K562 (cell line): ENCODE measurements at regions not wholly inside any gene's neighbourhood (a gene's known extent, or its start where the extent isn't known, plus 50 kb on each side); places are given as distances from the start of the nearest gene placed in this dataset.

Experiments
- ATAC-seq: fragments of 200-7000 bp; cut with Tn5 transposase; 3 replicates; pipeline ENCODE4 v1.9.1; 2020; ENCODE audit warnings: moderate library complexity
- BruUV-seq: library from RNA; stranded (reverse); fragments of 400-500 nt; replicated peaks from 2 replicates; lab custom pipeline; 2021; lab: Mats Ljungman, UMichigan
- CTCF ChIA-PET: fragments of 300-600 bp; formaldehyde crosslinking; extraction: SDS; loops from one replicate; lab custom pipeline; 2021; ENCODE audit warnings: low intra/inter-chr PET ratio; lab: Yijun Ruan, JAX
- POLR2A ChIA-PET: fragments of 300-600, 350-650 bp; sonication (Branson Sonifier 250); formaldehyde crosslinking; extraction: SDS; loops from one replicate; lab custom pipeline; 2021; ENCODE audit warnings: antibody characterized with exemption, inconsistent platforms; lab: Yijun Ruan, JAX
- DNase-seq, 4 experiments: peaks; one replicate each; pipeline versions ENCODE4 v3.0.0 to v3.0.0-alpha.2; 2011 to 2018; ENCODE audit warnings: low spot score in 3 of 4, mixed read lengths in 3 of 4; ENCODE audit errors: extremely low read depth in 1 of 4
- FAIRE-seq: peaks from 2 replicates; lab custom pipeline; 2011; peaks lifted over from hg19 to GRCh38; lab: Jason Lieb, UNC
- H2AFZ ChIP-seq: 2 replicates; pipeline ENCODE4 v1.6.0; 2011; ENCODE audit warnings: low read depth, low read length, control low read depth, inconsistent platforms
- H3K27ac ChIP-seq: fragments of 200-600 bp; 3 replicates; pipeline ENCODE4 v1.8.0; 2011; ENCODE audit warnings: low read depth, mild to moderate bottlenecking, control low read depth, inconsistent platforms, low read length, moderate library complexity, mixed read lengths; ENCODE audit errors: extremely low read depth
- H3K27me3 ChIP-seq, 2 experiments: fragments of 300-600 bp in 1 of 2; 2 replicates in 1 of 2; 3 replicates in 1 of 2; pipeline versions ENCODE4 v1.6.0 to v1.8.0; 2011; ENCODE audit warnings: inconsistent platforms in 2 of 2, low read length in 2 of 2, mild to moderate bottlenecking in 1 of 2, mixed read lengths in 1 of 2, moderate library complexity in 1 of 2; ENCODE audit not compliant: control insufficient read depth in 2 of 2, insufficient read depth in 2 of 2
- H3K36me3 ChIP-seq: fragments of 300-600 bp; 3 replicates; pipeline ENCODE4 v1.8.0; 2011; ENCODE audit warnings: mild to moderate bottlenecking, low read length, inconsistent platforms; ENCODE audit not compliant: control insufficient read depth, insufficient read depth
- H3K4me1 ChIP-seq, 2 experiments: fragments of 200-600 bp in 1 of 2; replicated peaks in 1 of 2; 2 replicates in 1 of 2; 3 replicates in 1 of 2; pipeline versions ENCODE4 v1.5.1 to v1.8.0; 2011; ENCODE audit warnings: inconsistent platforms in 2 of 2, low read length in 2 of 2, mild to moderate bottlenecking in 1 of 2, mixed read lengths in 1 of 2, moderate library complexity in 1 of 2; ENCODE audit not compliant: control insufficient read depth in 2 of 2, insufficient read depth in 2 of 2
- H3K4me2 ChIP-seq: 2 replicates; pipeline ENCODE4 v1.6.1; 2011; ENCODE audit warnings: low read length, control low read depth, inconsistent platforms, mixed read lengths; ENCODE audit not compliant: insufficient read depth
- H3K4me3 ChIP-seq: fragments of 200-600 bp; sonication (generic), shearing (Covaris generic); 2 replicates; pipeline ENCODE4 v1.5.1; 2016; ENCODE audit warnings: control low read depth, inconsistent platforms
- H3K79me2 ChIP-seq: fragments of 200-600 bp; 3 replicates; pipeline ENCODE4 v1.8.0; 2011; ENCODE audit warnings: low read length, inconsistent platforms; ENCODE audit not compliant: control insufficient read depth, insufficient read depth
- H3K9ac ChIP-seq, 2 experiments: 2 replicates each; pipeline versions ENCODE4 v1.6.0 to v1.6.1; 2011; ENCODE audit warnings: low read depth in 2 of 2, low read length in 2 of 2, control low read depth in 1 of 2, inconsistent platforms in 1 of 2, mild to moderate bottlenecking in 1 of 2, mixed read lengths in 1 of 2; ENCODE audit not compliant: insufficient read depth in 1 of 2
- H3K9me1 ChIP-seq: one replicate; pipeline ENCODE4 v1.6.0; 2011; ENCODE audit warnings: inconsistent platforms, mild to moderate bottlenecking, low read length, moderate library complexity; ENCODE audit not compliant: control insufficient read depth, insufficient read depth
- H3K9me3 ChIP-seq: replicated peaks from 2 replicates; pipeline ENCODE4 v1.5.1; 2011; ENCODE audit warnings: low read depth, low read length, inconsistent platforms; ENCODE audit not compliant: control insufficient read depth, insufficient read depth
- H4K20me1 ChIP-seq: replicated peaks from 2 replicates; pipeline ENCODE4 v1.6.1; 2011; ENCODE audit warnings: low read length, inconsistent platforms, mixed read lengths; ENCODE audit not compliant: control insufficient read depth, insufficient read depth
- BDP1 ChIP-seq: IDR thresholded peaks from 3 replicates; pipeline ENCODE4 v1.6.1; 2011; ENCODE audit not compliant: insufficient read length, insufficient read depth
- BRF1 ChIP-seq: IDR thresholded peaks from 3 replicates; pipeline ENCODE4 v1.6.1; 2011; ENCODE audit warnings: borderline replicate concordance, mild to moderate bottlenecking; ENCODE audit not compliant: insufficient read length; ENCODE audit errors: extremely low read depth
- CBX5 ChIP-seq: IDR thresholded peaks from 2 replicates; pipeline ENCODE4 v1.6.1; 2014; ENCODE audit warnings: low read depth, borderline replicate concordance
- E2F3 ChIP-seq: fragments of 250-450 bp; sonication (Bioruptor Pico); IDR thresholded peaks from 2 replicates; pipeline ENCODE4 v1.4.0; 2020; ENCODE audit warnings: mild to moderate bottlenecking
- HDAC6 ChIP-seq: IDR thresholded peaks from 2 replicates; pipeline ENCODE4 v1.6.1; 2012; ENCODE audit warnings: low read depth, mild to moderate bottlenecking, control low read depth, inconsistent platforms, low read length, moderate library complexity
- MCM5 ChIP-seq: fragments of 450-650 bp; IDR thresholded peaks from 2 replicates; pipeline ENCODE4 v1.6.1; 2016; ENCODE audit warnings: low read depth
- SIN3B ChIP-seq: fragments of 450-650 bp; IDR thresholded peaks from 2 replicates; pipeline ENCODE4 v1.6.1; 2017; ENCODE audit warnings: low read depth, mild to moderate bottlenecking, moderate library complexity
- YY1 ChIP-seq, 3 experiments: IDR thresholded peaks; 2 replicates each; pipeline ENCODE4 v1.6.1; 2011; ENCODE audit warnings: low read length in 2 of 3, mild to moderate bottlenecking in 2 of 3, moderate library complexity in 2 of 3, borderline replicate concordance in 1 of 3, control low read depth in 1 of 3, low read depth in 1 of 3; ENCODE audit not compliant: insufficient read depth in 3 of 3, insufficient replicate concordance in 2 of 3, control insufficient read depth in 1 of 3, insufficient read length in 1 of 3; ENCODE audit errors: extremely low read depth in 1 of 3
- ZC3H11A ChIP-seq: IDR thresholded peaks from 2 replicates; pipeline ENCODE4 v1.6.1; 2012; ENCODE audit warnings: low read depth, low read length, improper control_type of control experiment
- ZFX ChIP-seq: sonication (generic); formaldehyde crosslinking; IDR thresholded peaks from 2 replicates; pipeline ENCODE4 v1.8.0; 2022; ENCODE audit warnings: mild to moderate bottlenecking, missing genetic modification reagents, moderate library complexity
- ZNF696 ChIP-seq: fragments of 250-450 bp; sonication (Bioruptor Pico); conservative IDR thresholded peaks from 2 replicates; pipeline ENCODE4 v1.4.0; 2020; ENCODE audit warnings: mild to moderate bottlenecking, moderate library complexity
- ZNF75A ChIP-seq: fragments of 450-650 bp; formaldehyde crosslinking; IDR thresholded peaks from 2 replicates; pipeline ENCODE4 v1.4.0; 2020; ENCODE audit warnings: mild to moderate bottlenecking
- WGBS: fragments of 100-300 bp; shearing (Covaris generic); methylation state at CpG from one replicate; pipeline ENCODE4 v1.1.6; 2016; ENCODE audit warnings: low coverage, mixed read lengths; ENCODE audit not compliant: insufficient coverage; ENCODE audit errors: missing lambda C conversion rate; 5-methylcytosine and 5-hydroxymethylcytosine counted together
- in situ Hi-C: fragments of 300-500 bp; cut with MboI; formaldehyde crosslinking; loops from 4 replicates; pipeline ENCODE4 v1.15.0; 2018; ENCODE audit warnings: inconsistent platforms, mixed read lengths
- intact Hi-C: fragments of 100-400 bp; cut with micrococcal nuclease; formaldehyde crosslinking; loops from 2 replicates; pipeline ENCODE4 v1.14.2; 2022
- TF ChIP-seq, protein P1 (sequence below): IDR thresholded peaks from 2 replicates; pipeline ENCODE4 v1.6.1; 2016; ENCODE audit warnings: missing genetic modification characterization, missing compliant biosample characterization
- TF ChIP-seq, protein P2 (sequence below): sonication (generic); formaldehyde crosslinking; IDR thresholded peaks from 2 replicates; pipeline ENCODE4 v1.8.1; 2023; ENCODE audit warnings: mild to moderate bottlenecking, missing genetic modification reagents
- TF ChIP-seq, protein P3 (sequence below): sonication (generic); formaldehyde crosslinking; IDR thresholded peaks from 2 replicates; pipeline ENCODE4 v1.8.0; 2022; ENCODE audit warnings: mild to moderate bottlenecking, missing genetic modification reagents
- TF ChIP-seq, protein P4 (sequence below): fragments of 450-650 bp; conservative IDR thresholded peaks from 2 replicates; pipeline ENCODE4 v1.6.1; 2016; ENCODE audit warnings: missing genetic modification characterization, low read depth, mild to moderate bottlenecking, control low read depth, missing compliant biosample characterization

DNA sequence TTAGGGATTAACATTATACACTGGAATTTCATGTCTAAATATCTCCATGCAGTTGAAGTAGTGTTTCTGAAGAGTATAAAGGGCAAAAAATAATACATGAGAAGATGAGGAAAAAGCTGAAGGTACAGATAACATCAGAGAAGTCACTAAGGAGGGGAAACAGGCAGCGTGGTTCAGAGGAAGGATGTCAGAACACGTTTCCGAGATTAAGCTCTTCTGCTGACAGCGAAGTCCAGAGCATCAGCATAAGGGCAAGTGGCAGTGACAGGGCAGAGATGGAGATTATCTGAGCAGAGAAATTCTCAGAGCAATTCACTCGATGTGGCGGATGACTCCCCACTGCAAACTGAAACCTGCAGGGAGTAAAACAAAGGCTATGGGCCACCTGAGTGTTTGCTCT, 443.2 kb upstream of the FRG1 start (continued):
- no peak for TF ChIP-seq ZNF75A (CRISPR knock-in tag)
- TF ChIP-seq MCM5, result no peak

DNA sequence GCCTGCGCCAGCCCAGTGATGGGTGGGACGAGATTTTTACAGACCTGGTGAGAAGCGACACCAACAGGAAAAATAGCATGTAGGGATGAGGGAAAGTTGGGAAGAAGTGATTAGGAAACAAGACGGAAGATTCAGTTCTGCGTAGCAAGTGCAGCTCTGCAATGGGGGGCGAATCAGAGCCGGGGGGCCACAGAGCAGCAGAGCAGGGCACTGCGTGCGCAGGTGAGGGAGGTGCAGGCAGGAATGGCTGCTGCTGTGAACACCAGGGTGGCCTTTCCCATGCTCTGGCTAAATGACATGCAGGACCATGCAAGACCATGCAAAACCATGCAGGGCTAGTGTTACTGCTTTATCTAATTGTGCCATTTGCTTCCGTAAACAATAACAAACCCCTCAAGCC, 442.7 kb upstream of the FRG1 start:
- no peak for DNase-seq
- Histone ChIP-seq H3K79me2 (no peaks in the 10 kb centered on the region), H3K9ac (no peak overlapping the region), H3K4me3 (no peak overlapping the region), H3K4me1 (no peaks in the 10 kb centered on the region), H3K27ac (no peak overlapping the region), H3K9me3 (peaks cover 3% of the 10 kb centered on the region; the same call in 1 of the 2 replicates), H3K36me3 (no peaks in the 10 kb centered on the region), H3K4me2 (no peak overlapping the region), H3K9me1 (no peaks in the 10 kb centered on the region), H4K20me1 (no peaks in the 10 kb centered on the region), H3K27me3 (no peaks in the 10 kb centered on the region), H2AFZ (no peak overlapping the region)
- intact Hi-C loops (no loop called here), in situ Hi-C loops (no loop called here)
- POLR2A ChIA-PET, result no interaction called here
- CTCF ChIA-PET, result no interaction called here
- ATAC-seq, result no peak
- BruUV-seq, result no TSS peak
- under 1% methylated on average over 10 of the region's 10 CpGs for WGBS
- FAIRE-seq, result no peak
- no peak for TF ChIP-seq SIN3B
- no peak for TF ChIP-seq BDP1
- TF ChIP-seq ZNF696, result no peak
- TF ChIP-seq ZFX, result no peak
- TF ChIP-seq BRF1, result no peak
- TF ChIP-seq, protein P1, sequence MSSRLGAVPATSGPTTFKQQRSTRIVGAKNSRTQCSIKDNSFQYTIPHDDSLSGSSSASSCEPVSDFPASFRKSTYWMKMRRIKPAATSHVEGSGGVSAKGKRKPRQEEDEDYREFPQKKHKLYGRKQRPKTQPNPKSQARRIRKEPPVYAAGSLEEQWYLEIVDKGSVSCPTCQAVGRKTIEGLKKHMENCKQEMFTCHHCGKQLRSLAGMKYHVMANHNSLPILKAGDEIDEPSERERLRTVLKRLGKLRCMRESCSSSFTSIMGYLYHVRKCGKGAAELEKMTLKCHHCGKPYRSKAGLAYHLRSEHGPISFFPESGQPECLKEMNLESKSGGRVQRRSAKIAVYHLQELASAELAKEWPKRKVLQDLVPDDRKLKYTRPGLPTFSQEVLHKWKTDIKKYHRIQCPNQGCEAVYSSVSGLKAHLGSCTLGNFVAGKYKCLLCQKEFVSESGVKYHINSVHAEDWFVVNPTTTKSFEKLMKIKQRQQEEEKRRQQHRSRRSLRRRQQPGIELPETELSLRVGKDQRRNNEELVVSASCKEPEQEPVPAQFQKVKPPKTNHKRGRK (tag), result no peak
- TF ChIP-seq, protein P2, sequence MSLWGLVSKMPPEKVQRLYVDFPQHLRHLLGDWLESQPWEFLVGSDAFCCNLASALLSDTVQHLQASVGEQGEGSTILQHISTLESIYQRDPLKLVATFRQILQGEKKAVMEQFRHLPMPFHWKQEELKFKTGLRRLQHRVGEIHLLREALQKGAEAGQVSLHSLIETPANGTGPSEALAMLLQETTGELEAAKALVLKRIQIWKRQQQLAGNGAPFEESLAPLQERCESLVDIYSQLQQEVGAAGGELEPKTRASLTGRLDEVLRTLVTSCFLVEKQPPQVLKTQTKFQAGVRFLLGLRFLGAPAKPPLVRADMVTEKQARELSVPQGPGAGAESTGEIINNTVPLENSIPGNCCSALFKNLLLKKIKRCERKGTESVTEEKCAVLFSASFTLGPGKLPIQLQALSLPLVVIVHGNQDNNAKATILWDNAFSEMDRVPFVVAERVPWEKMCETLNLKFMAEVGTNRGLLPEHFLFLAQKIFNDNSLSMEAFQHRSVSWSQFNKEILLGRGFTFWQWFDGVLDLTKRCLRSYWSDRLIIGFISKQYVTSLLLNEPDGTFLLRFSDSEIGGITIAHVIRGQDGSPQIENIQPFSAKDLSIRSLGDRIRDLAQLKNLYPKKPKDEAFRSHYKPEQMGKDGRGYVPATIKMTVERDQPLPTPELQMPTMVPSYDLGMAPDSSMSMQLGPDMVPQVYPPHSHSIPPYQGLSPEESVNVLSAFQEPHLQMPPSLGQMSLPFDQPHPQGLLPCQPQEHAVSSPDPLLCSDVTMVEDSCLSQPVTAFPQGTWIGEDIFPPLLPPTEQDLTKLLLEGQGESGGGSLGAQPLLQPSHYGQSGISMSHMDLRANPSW (CRISPR knock-in tag), result no peak
- no peak for TF ChIP-seq E2F3 (CRISPR knock-in tag)
- TF ChIP-seq, protein P3, sequence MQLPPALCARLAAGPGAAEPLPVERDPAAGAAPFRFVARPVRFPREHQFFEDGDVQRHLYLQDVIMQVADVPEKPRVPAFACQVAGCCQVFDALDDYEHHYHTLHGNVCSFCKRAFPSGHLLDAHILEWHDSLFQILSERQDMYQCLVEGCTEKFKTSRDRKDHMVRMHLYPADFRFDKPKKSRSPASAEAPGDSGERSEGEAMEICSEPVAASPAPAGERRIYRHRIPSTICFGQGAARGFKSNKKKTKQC (CRISPR knock-in tag), result no peak
- TF ChIP-seq, protein P4, sequence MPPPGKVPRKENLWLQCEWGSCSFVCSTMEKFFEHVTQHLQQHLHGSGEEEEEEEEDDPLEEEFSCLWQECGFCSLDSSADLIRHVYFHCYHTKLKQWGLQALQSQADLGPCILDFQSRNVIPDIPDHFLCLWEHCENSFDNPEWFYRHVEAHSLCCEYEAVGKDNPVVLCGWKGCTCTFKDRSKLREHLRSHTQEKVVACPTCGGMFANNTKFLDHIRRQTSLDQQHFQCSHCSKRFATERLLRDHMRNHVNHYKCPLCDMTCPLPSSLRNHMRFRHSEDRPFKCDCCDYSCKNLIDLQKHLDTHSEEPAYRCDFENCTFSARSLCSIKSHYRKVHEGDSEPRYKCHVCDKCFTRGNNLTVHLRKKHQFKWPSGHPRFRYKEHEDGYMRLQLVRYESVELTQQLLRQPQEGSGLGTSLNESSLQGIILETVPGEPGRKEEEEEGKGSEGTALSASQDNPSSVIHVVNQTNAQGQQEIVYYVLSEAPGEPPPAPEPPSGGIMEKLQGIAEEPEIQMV, result no peak
- no peak for TF ChIP-seq YY1 (IDR thresholded peaks at IDR 0.05; ENCODE audit: borderline replicate concordance in 1 of 3, control insufficient read depth in 1 of 3, extremely low read depth in 1 of 3, insufficient read depth in 3 of 3, insufficient read length in 1 of 3, insufficient replicate concordance in 2 of 3, low read depth in 1 of 3, low read length in 2 of 3)
- no peak for TF ChIP-seq ZC3H11A
- TF ChIP-seq HDAC6, result no peak
- no peak for TF ChIP-seq CBX5
